Neural cell (in vitro differentiated cells): ENCODE measurements at regions not wholly inside any gene's neighbourhood (a gene's known extent, or its start where the extent isn't known, plus 50 kb on each side); places are given as distances from the start of the nearest gene placed in this dataset.

Experiments used
- EP300 ChIP-seq: fragments of 450-650 bp; conservative IDR thresholded peaks from 2 replicates; pipeline ENCODE4 v1.6.1; 2014; ENCODE audit warnings: antibody characterized with exemption, mild to moderate bottlenecking, moderate library complexity; ENCODE audit not compliant: poor library complexity, severe bottlenecking
- EZH2 ChIP-seq: fragments of 200-600, 300-800 bp; shearing (Covaris generic), sonication (generic); IDR thresholded peaks from 2 replicates; pipeline ENCODE4 v1.6.1; 2014; ENCODE audit warnings: antibody characterized with exemption, low read length, borderline replicate concordance, mild to moderate bottlenecking; ENCODE audit not compliant: insufficient read depth, poor library complexity, severe bottlenecking
- MXI1 ChIP-seq: fragments of 450-650 bp; conservative IDR thresholded peaks from 2 replicates; pipeline ENCODE4 v1.6.1; 2014; ENCODE audit warnings: antibody characterized with exemption, mild to moderate bottlenecking; ENCODE audit not compliant: poor library complexity, severe bottlenecking
- POLR2AphosphoS5 ChIP-seq: IDR thresholded peaks from 2 replicates; pipeline ENCODE4 v1.6.1; 2012
- SMC3 ChIP-seq: fragments of 450-650 bp; conservative IDR thresholded peaks from 2 replicates; pipeline ENCODE4 v1.6.1; 2014; ENCODE audit warnings: antibody characterized with exemption, mild to moderate bottlenecking, moderate library complexity; ENCODE audit not compliant: poor library complexity
- TF ChIP-seq, protein P1 (sequence below): fragments of 450-650 bp; IDR thresholded peaks from 2 replicates; pipeline ENCODE4 v1.5.1; 2014; ENCODE audit warnings: antibody characterized with exemption, mild to moderate bottlenecking, moderate library complexity; ENCODE audit not compliant: poor library complexity, severe bottlenecking
- TF ChIP-seq, protein P2 (sequence below): IDR thresholded peaks from 2 replicates; pipeline ENCODE4 v1.6.1; 2012; ENCODE audit warnings: borderline replicate concordance

DNA sequence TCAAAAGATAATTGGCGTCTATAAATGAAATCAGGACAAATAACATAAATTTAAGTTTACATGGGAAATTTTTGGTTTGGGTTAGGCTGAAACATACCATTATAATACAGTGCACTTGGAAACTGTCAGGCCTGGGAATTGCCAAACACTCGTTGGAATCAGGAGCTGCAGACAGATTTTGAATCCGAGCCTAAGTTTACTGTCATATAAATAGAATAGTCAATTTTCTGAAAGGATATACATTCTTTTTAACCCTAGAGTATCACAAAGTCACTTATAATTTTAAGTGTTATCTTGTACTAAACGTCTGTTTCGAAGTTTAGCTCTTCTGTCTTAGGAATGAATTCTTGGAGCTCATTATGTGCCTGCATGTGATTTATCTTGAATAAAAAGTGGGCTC is 234.1 kb downstream of the VEGFC start:
- TF ChIP-seq, protein P1, sequence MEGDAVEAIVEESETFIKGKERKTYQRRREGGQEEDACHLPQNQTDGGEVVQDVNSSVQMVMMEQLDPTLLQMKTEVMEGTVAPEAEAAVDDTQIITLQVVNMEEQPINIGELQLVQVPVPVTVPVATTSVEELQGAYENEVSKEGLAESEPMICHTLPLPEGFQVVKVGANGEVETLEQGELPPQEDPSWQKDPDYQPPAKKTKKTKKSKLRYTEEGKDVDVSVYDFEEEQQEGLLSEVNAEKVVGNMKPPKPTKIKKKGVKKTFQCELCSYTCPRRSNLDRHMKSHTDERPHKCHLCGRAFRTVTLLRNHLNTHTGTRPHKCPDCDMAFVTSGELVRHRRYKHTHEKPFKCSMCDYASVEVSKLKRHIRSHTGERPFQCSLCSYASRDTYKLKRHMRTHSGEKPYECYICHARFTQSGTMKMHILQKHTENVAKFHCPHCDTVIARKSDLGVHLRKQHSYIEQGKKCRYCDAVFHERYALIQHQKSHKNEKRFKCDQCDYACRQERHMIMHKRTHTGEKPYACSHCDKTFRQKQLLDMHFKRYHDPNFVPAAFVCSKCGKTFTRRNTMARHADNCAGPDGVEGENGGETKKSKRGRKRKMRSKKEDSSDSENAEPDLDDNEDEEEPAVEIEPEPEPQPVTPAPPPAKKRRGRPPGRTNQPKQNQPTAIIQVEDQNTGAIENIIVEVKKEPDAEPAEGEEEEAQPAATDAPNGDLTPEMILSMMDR: no peak
- TF ChIP-seq POLR2AphosphoS5: no peak
- no peak for TF ChIP-seq EP300
- TF ChIP-seq EZH2: no peak
- TF ChIP-seq, protein P2, sequence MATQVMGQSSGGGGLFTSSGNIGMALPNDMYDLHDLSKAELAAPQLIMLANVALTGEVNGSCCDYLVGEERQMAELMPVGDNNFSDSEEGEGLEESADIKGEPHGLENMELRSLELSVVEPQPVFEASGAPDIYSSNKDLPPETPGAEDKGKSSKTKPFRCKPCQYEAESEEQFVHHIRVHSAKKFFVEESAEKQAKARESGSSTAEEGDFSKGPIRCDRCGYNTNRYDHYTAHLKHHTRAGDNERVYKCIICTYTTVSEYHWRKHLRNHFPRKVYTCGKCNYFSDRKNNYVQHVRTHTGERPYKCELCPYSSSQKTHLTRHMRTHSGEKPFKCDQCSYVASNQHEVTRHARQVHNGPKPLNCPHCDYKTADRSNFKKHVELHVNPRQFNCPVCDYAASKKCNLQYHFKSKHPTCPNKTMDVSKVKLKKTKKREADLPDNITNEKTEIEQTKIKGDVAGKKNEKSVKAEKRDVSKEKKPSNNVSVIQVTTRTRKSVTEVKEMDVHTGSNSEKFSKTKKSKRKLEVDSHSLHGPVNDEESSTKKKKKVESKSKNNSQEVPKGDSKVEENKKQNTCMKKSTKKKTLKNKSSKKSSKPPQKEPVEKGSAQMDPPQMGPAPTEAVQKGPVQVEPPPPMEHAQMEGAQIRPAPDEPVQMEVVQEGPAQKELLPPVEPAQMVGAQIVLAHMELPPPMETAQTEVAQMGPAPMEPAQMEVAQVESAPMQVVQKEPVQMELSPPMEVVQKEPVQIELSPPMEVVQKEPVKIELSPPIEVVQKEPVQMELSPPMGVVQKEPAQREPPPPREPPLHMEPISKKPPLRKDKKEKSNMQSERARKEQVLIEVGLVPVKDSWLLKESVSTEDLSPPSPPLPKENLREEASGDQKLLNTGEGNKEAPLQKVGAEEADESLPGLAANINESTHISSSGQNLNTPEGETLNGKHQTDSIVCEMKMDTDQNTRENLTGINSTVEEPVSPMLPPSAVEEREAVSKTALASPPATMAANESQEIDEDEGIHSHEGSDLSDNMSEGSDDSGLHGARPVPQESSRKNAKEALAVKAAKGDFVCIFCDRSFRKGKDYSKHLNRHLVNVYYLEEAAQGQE: no peak
- no peak for TF ChIP-seq MXI1
- TF ChIP-seq SMC3: no peak
